Brain microvascular endothelial cell (primary cell): ENCODE measurements at regions not wholly inside any gene's neighbourhood (a gene's known extent, or its start where the extent isn't known, plus 50 kb on each side); places are given as distances from the start of the nearest gene placed in this dataset.

Experiments used
- DNase-seq: peaks from one replicate; pipeline ENCODE4 v3.0.0-alpha.2; 2020
- H3K27ac ChIP-seq: fragments of 250-450 bp; sonication (Bioruptor Pico); 2 replicates; pipeline ENCODE4 v1.5.1; 2020; ENCODE audit warnings: mild to moderate bottlenecking, moderate library complexity
- H3K27me3 ChIP-seq: fragments of 250-450 bp; sonication (Bioruptor Pico); replicated peaks from 2 replicates; pipeline ENCODE4 v1.5.1; 2020; ENCODE audit warnings: mild to moderate bottlenecking
- H3K36me3 ChIP-seq: fragments of 250-450 bp; sonication (Bioruptor Pico); replicated peaks from 2 replicates; pipeline ENCODE4 v1.5.1; 2020; ENCODE audit warnings: mild to moderate bottlenecking
- H3K4me3 ChIP-seq: 2 replicates; pipeline ENCODE4 v1.5.1; 2011; ENCODE audit warnings: low read depth, mild to moderate bottlenecking, control low read depth, low read length, moderate library complexity
- in situ Hi-C: cut with HindIII; loops from 2 replicates; pipeline ENCODE4 v1.10.0; 2017; ENCODE audit warnings: low sequenced_read_pairs, low pct_ligation_motif_present
- TF ChIP-seq, protein P1 (sequence below): IDR thresholded peaks from 2 replicates; pipeline ENCODE4 v1.5.1; 2011; ENCODE audit warnings: low read depth, mild to moderate bottlenecking, moderate library complexity, low read length, control low read depth, inconsistent platforms; ENCODE audit errors: missing control alignments

DNA sequence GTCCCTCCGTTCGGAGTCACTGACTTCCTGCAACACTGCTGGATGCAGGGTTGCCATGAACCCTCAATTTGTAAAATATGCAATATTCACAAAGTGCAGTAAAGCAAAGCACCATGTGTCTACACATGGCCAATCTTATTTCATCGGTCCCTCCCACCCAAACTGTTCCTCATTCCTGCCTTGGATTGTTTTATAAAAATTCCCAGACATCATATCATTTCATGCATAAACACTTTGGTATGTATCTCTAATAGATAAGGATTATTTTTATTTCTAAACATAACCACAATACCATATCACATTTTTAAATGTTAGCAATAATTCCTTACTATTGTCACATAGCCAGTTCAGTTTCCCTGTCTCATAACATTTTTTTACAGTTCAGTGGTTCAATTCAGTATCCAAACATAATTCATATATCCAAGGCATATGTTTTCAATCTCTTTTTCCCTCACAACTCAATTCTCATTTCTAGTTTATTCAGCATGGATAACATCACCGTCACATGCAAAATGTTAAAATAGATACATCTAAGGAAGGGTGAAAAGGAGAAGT, 82.0 kb upstream of the PCAT7 start:
- DNase-seq, result peak; percentile 66
- in situ Hi-C loops, result no loop called here

DNA sequence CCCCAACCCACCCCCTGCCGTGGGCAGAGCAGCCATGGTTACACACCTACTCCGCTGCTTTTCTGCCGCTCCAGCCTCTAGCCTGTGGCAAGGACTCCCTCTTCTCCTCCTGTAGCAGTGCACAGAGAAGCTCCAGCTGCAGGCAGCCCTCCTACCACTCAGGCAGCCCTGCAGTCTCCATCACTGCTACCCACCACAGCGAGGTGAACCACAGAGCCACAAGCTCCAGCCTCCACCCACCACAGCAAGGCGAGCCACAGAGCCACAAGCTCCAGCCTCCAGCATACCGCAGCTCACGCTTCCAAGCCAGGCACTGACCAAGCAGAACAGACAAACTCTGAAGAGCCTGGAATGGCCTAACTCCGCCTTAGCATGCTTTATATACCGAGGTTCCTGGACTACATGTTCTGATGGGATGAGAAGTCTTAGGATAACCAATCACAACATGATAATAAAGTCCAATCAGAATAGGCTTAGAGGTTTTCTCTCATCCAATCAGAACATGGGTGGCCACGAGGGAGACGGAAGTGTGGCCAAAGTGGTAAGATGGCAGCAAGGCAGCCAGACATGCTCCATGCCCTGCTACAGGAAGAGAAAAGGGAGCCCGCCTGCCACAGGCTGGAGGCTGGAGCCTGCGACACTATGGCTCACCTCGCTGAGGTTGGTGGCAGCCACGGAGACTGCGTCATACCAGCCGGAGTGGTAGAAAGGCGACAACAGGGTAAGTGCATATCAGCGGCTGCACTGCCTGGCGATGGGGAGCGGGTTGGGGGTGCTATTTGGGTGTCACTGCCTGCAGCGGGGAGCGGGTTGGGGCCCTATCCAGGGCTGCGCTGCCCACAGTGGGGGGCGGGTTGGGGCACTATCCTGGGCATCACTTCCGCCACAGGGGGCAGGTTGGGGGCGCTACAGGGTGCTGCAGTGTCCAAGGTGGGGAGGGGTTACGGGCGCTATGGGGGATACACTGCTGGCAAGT, 75.8 kb upstream of the PCAT7 start:
- no peak for DNase-seq
- no peaks in the 10 kb centered on the region for H3K36me3 ChIP-seq
- H3K4me3 ChIP-seq, result no peak overlapping the region
- TF ChIP-seq, protein P1, sequence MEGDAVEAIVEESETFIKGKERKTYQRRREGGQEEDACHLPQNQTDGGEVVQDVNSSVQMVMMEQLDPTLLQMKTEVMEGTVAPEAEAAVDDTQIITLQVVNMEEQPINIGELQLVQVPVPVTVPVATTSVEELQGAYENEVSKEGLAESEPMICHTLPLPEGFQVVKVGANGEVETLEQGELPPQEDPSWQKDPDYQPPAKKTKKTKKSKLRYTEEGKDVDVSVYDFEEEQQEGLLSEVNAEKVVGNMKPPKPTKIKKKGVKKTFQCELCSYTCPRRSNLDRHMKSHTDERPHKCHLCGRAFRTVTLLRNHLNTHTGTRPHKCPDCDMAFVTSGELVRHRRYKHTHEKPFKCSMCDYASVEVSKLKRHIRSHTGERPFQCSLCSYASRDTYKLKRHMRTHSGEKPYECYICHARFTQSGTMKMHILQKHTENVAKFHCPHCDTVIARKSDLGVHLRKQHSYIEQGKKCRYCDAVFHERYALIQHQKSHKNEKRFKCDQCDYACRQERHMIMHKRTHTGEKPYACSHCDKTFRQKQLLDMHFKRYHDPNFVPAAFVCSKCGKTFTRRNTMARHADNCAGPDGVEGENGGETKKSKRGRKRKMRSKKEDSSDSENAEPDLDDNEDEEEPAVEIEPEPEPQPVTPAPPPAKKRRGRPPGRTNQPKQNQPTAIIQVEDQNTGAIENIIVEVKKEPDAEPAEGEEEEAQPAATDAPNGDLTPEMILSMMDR, result no peak
- H3K27me3 ChIP-seq, result no peaks in the 10 kb centered on the region
- H3K27ac ChIP-seq, result no peak overlapping the region
- in situ Hi-C loops, result no loop called here

More for the DNA sequence above, 82.0 kb upstream of the PCAT7 start:
- H3K27me3 ChIP-seq, result no peaks in the 10 kb centered on the region
- H3K27ac ChIP-seq, result no peak overlapping the region
- no peak overlapping the region for H3K4me3 ChIP-seq
- TF ChIP-seq, protein P1, result no peak
- H3K36me3 ChIP-seq, result no peaks in the 10 kb centered on the region

DNA sequence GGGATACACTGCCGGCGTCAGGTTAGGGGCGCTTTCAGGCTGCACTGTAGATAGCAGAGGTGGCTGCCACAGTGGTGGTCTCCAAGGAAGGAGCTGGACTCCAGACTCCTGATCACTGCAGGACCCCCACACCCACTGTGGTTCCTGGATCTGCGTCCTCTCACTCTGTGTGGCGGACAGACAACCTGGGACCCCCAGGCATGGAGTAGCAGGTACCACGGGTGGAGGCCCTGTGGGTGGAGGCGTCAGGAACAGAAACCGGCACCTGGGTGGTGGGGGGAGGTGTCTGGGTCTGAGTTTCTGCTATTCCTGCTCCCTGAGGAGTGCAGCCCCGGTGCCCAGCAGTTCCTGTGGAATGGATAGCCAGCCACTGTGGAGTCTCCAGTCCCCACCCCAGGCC, 75.1 kb upstream of the PCAT7 start:
- Histone ChIP-seq H3K27me3 (no peaks in the 10 kb centered on the region), H3K27ac (no peak overlapping the region), H3K4me3 (no peak overlapping the region), H3K36me3 (no peaks in the 10 kb centered on the region)
- in situ Hi-C loops, result no loop called here
- DNase-seq, result no peak
- TF ChIP-seq, protein P1, result no peak

DNA sequence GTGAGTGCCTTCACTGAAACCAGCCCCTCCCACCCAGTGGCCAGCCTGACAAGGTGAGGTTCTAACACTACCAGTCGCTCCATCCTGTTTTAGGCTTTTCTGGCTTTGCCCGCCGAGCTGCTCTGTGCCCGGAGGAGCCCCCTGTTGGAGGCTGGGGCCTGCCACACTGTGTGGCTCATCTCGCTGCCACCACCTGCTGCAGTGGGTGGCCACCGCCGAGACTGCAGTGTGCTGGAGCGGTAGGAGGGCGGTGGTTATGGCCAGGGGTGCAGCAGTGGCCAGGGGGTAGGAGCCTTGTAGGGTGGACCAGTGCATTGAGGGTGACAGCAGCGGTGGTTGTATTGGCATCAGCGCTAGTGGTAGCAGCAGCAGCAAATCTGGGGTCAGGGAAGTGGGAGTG, 74.7 kb upstream of the PCAT7 start:
- TF ChIP-seq, protein P1, result no peak
- Histone ChIP-seq H3K27me3 (no peaks in the 10 kb centered on the region), H3K27ac (no peak overlapping the region), H3K36me3 (no peaks in the 10 kb centered on the region), H3K4me3 (no peak overlapping the region)
- in situ Hi-C loops, result no loop called here
- DNase-seq, result no peak

DNA sequence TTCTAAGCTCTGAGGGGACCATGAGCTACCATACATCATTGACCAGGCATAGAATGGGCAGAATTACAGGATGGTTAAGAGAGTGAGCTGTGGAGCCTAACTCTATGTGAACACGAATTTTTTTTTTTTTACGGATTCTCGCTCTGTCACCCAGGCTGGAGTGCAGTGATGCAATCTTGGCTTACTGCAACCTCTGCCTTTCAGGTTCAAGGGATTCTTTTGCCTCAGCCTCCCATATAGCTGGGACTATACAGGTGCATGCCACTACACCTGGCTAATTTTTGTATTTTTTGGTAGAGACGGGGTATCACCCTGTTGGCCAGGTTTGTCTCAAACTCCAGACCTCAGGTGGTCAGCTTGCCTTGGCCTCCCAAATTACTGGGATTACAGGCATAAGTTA, 72.8 kb upstream of the PCAT7 start:
- no peak for DNase-seq
- in situ Hi-C loops, result no loop called here
- Histone ChIP-seq H3K27me3 (no peaks in the 10 kb centered on the region), H3K4me3 (no peak overlapping the region), H3K27ac (no peak overlapping the region), H3K36me3 (no peaks in the 10 kb centered on the region)
- TF ChIP-seq, protein P1, result no peak
